Transverse colon (tissue), 4 donors: ENCODE measurements at regions not wholly inside any gene's neighbourhood (a gene's known extent, or its start where the extent isn't known, plus 50 kb on each side); places are given as distances from the start of the nearest gene placed in this dataset.

Experiments
- EP300 ChIP-seq: sonication (generic); formaldehyde crosslinking; IDR thresholded peaks from one replicate; pipeline ENCODE4 v1.6.1; 2017; ENCODE audit warnings: antibody characterized with exemption, low read depth
- POLR2AphosphoS5 ChIP-seq, 3 donors: sonication (generic); formaldehyde crosslinking; IDR thresholded peaks; one replicate each; pipeline ENCODE4 v1.6.1; 2016; ENCODE audit warnings: antibody characterized with exemption in 3 of 3
- TF ChIP-seq, protein P1 (sequence below), 5 experiments: fragments of 200-600 bp in 3 of 5; fragments of 450-650 bp in 2 of 5; sonication (generic) in 3 of 5; IDR thresholded peaks; 1 replicate in 2 of 5; 2 replicates in 3 of 5; pipeline ENCODE4 v1.5.1; 2016 to 2017; ENCODE audit warnings: antibody characterized with exemption in 5 of 5, inconsistent platforms in 3 of 5, mild to moderate bottlenecking in 2 of 5, moderate library complexity in 1 of 5

DNA sequence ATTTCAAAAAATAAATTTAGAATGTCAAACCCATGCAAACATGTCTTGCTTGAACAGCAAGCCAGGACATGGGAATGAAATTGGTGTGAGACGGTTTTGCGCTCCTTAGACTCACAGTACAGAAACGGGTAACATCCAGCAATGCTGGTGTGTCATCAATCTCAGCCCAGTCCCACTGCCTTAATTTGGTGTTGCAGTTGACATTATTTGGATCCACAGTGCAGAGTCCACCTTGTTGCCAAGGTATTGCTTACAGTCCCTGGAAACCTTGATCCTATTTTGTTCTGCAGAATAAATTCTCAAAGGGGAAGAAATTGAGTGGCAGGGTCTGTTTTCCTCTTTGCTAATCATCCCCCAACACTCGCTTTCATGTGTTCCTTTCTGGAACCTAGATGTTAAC, 311.6 kb upstream of the MON1B start:
- TF ChIP-seq POLR2AphosphoS5 (IDR thresholded peaks at IDR 0.05): no peak
- TF ChIP-seq, protein P1, sequence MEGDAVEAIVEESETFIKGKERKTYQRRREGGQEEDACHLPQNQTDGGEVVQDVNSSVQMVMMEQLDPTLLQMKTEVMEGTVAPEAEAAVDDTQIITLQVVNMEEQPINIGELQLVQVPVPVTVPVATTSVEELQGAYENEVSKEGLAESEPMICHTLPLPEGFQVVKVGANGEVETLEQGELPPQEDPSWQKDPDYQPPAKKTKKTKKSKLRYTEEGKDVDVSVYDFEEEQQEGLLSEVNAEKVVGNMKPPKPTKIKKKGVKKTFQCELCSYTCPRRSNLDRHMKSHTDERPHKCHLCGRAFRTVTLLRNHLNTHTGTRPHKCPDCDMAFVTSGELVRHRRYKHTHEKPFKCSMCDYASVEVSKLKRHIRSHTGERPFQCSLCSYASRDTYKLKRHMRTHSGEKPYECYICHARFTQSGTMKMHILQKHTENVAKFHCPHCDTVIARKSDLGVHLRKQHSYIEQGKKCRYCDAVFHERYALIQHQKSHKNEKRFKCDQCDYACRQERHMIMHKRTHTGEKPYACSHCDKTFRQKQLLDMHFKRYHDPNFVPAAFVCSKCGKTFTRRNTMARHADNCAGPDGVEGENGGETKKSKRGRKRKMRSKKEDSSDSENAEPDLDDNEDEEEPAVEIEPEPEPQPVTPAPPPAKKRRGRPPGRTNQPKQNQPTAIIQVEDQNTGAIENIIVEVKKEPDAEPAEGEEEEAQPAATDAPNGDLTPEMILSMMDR (IDR thresholded peaks at IDR 0.05): no peak
- no peak for TF ChIP-seq EP300
